ENCODE measurements at regions not wholly inside any gene's neighbourhood (a gene's known extent, or its start where the extent isn't known, plus 50 kb on each side); places are given as distances from the start of the nearest gene placed in this dataset.

DNA sequence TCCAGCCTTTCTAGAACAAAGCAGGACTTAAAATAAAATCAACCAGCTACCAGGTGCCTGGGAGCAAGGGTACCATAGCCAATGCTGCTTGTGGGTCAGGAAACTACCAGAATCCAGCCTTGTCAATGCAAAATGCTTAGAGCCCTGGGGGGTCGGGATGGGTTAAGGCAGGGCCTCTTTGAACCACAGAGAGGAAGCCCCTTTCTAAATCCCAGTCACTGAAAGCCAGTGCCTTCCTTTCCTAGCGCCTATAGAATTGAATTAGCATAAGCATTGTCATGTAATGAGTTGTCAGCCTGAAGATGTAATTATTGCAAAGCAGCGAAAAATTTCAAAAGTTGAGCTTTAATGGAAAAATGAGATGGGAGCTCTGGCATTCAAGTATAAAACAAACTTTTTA, 176.6 kb upstream of the DAB1 start:
- TF ChIP-seq CTCF (IDR thresholded peaks at IDR 0.05) (no peak), POLR2A (IDR thresholded peaks at IDR 0.05) (no peak)
